NCI-H2171 treated with DMSO at 0.1 percent for 48 hours (cell line): ENCODE measurements at regions not wholly inside any gene's neighbourhood (a gene's known extent, or its start where the extent isn't known, plus 50 kb on each side); places are given as distances from the start of the nearest gene placed in this dataset.
"Not testable (repeated sequence)": the region's sequence is repeated elsewhere in the genome, so short reads cannot be mapped to it uniquely, and the experiment has no call there.

Experiments
- DNase-seq: peaks from one replicate; lab custom pipeline; 2025; lab: John Stamatoyannopoulos, UW

DNA sequence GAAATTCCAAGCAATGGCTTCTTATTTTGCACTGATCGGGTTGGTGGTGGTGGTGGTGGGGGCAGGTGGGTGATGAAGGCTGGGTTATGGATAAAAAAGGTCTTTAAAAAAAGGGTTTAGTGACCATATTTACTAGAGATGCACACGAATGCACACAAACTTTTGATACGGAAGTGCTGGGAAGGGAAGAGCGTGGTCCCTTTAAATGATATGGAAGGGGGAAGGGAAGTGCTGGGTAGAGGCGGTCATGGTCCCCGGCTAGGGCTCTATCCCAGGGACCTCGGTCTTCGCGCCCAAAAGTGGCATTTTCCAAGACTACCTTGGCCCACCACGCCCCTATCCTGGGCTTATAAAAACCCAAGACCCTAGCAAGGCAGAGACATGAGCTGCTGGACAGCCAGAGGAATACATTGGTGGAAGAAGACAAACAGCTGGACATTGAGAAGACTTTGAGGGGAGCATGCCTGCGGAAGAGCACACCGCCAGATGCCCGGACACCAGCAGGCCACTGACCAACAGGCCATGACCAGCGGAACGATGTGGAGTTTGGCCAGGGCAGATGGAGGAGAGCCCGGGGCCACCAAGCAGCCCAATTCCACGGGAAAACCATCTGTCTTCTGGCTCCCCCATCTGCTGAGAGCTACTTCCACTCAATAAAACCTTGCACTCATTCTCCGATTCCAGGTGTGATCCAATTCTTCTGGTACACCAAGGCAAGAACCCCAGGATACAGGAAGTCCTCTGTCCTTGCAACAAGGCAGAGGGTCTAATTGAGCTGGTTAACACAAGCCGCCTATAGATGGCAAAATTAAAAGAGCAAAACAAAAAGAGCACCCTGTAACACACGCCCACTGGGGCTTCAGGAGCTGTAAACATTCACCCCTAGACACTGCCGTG lies 1720.2 kb downstream of the MRPL39 start:
- no peak for DNase-seq

DNA sequence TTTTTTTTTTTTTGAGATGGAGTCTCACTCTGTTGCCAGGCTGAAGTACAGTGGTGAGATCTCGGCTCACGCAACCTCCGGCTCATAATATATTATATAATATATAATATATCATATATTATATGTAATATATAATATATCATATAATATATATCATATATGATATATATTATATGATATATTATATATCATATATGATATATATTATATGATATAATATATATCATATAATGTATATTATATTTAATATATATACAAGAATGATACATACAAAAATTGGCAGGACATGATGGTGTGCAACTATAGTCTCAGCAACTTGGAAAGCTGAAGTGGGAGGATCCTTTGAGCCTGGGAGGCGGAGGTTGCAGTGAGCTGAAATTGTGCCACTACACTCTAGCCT lies 1725.5 kb downstream of the MRPL39 start:
- DNase-seq: no peak

DNA sequence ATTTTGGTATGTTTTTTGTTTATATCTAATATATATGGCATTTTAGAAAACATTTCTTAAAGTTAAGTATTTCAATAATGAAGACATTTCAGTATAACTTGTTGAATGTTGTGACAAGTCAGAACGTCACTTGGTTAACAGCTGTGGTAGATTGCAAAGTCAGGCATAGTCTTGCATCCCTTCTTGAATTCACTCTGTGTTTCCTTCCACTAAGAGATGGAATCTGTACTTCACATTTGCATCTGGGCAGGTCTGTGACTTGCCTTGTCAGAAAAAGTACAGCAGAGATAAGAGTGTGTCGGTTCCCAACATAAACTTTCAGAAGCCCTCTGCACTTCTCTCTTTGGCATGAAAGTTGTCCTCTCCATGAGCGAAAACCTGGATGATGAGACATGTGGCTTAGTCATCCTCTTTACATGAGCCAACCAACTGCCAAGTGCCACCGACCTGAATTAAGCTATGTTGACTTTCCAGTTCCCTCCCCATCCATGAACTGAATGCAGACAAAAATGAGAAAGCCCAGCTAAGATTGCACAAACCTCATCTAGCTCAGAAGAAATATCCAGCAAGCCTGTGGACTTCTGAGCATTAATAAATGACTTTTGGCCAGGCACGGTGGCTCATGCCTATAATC lies 1730.2 kb downstream of the MRPL39 start:
- DNase-seq: no peak

DNA sequence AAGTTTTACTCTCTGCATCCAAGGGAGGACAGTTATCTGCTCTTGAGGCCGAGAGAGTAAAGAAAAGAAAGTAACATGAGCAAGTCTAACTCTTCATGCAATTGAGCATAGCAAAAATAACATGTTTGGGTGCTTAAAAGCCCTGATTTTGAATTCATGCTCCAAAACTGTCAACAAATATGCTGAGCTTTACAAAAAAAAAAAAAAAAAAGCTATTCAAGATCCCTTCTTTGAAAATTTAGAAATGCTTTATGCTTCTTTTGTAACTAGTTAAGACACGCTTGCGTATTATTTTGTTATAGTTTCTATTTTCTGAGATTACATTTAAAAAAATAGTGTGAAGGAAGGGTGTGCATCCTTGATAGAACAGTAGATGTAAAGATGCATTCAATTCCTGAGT lies 1733.0 kb downstream of the MRPL39 start:
- no peak for DNase-seq

DNA sequence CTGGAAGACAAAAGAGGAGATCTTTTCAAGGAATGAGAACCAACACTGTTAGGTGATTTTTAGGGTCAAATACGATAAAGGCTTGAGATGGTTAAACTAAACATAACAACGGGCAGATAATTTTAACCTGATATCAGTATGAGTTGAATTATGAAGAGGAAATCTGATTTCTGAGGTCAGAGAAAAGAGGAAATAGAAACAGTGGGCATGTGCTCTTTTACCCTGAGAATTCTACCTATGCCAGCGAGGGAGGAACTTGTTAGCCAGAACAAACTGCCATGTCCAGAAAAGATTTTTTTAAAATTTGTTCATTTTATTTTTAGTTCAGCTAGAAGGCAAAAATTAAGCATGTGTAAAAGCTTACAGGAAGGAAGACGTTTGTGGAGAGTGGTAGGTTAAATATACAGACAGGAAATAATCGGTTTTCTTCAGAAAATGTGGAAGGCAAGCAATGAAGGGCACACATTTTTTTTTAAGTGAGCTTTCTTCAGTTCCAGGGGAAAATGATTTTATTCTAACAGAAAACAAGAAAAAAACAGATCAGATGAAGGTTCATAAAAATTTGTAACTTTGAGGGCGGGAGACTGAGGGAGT lies 1745.3 kb downstream of the MRPL39 start:
- DNase-seq: no peak

DNA sequence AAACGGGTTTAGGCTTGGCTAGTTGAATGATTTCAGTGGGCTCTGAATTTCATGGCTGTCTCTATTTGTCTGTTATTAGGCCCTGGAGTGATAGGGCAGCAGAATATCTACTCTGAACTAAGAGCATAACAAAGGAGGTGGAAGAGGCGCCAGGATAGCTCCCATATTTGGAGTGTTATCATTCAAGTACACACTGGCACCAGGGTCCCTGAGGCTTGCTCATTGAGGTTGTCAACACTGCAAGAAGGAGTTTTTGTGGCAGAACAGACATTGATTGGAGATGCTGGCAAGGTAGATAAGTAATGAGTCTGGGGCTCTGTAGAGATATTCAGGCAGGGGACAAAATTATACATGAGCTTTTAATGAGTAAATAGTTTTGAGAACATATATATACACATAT lies 1748.4 kb downstream of the MRPL39 start:
- no peak for DNase-seq

DNA sequence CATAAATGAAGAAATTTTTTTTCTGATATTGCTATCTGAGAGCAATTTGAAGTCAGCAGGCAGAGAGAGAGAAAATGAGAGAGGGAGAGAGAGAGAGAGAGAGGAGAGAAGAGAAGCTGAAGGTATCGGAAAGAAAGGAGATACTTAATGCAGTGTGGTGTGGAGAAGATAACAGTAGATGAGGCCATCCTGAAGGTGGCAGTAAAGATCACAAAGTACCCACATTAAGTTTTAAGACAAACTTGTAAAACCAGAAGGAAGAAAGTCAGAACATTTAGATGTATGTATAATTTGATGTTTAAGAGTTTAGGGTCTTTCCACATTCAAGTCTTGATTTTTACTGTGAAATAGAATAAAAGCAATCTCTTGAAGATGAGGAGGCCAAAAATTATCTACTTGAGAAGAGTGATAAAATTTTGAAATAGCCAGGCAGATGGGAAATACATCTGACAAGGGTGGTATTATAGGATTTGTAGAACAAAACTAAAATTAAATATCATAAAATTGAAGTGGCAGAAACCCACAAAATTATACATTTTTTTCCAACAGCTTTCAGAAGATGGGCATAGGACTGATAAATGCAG lies 1753.4 kb downstream of the MRPL39 start:
- DNase-seq: peak; percentile 9

DNA sequence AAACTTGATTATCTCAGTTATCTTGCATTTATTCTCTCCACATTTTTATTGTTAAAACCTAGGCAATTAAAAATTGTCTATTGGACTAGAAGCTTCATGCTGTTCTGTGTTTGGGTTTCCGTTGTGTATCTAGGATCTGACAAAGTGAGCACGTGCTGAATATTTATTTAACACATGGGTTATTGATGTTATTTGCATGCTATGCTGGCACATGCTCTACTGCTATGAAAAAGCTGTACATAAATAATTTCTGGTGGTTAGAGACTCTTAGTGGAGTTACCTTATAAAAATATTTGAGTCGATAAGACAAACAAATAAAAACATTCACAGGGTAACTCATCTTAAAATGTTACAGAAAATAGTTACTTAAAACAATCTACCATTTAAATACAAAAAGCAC lies 1769.7 kb downstream of the MRPL39 start:
- no peak for DNase-seq

DNA sequence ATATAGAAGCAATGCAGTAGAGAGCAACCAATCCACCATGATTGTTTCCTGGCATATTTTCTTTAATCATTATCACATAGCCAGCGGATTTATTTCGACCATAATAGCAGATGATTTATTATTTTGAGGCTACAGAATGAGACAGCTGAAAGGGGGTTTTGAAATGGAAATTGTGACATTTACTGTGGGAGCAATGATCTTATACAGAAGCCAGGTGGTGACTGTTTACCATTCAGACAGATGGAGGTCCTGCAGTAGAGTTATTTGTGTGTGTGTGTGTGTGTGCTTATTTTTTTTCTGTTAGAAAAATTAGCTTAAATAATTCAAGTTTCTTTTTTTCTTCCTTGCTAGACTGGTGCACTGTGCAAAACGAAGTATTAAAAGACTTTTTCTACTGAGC lies 1784.5 kb downstream of the MRPL39 start:
- peak; percentile 55 for DNase-seq

DNA sequence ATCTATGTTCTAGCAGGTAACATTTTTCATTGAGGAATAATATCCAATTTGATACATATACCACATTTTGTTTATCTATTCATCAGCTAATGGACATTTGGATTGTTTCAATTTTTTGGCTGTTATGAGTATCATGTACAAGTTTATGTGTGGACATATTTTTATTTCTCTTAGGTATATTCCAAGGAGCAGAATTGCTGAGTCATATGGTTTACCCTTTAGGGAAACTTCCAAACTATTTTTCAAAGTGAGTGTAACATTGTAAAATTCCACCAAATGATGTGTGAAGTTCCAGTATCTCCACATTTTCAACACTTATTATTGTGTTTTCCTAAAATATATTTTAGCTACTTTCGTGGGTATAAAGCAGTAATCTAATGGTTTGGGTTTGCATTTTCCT lies 1789.9 kb downstream of the MRPL39 start:
- DNase-seq: no peak

DNA sequence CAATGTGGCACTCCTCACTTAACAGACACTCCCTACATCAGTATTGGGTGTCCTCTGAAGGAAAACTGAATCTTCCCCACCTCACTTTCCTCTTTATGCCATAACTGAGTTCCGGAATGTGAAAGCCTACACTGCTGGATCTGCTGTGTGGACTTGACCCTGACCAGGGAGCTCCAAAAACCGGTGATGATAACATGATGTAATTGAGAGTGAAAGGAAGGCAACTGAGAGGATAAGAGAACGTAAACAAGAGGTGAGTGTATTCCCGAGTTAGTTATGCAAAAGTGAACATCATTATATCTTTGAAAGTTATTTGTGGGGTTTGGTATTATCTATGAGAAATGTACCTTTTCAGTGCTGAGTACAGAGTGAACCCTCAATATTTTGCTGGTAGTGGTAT lies 1794.8 kb downstream of the MRPL39 start:
- DNase-seq: no peak

DNA sequence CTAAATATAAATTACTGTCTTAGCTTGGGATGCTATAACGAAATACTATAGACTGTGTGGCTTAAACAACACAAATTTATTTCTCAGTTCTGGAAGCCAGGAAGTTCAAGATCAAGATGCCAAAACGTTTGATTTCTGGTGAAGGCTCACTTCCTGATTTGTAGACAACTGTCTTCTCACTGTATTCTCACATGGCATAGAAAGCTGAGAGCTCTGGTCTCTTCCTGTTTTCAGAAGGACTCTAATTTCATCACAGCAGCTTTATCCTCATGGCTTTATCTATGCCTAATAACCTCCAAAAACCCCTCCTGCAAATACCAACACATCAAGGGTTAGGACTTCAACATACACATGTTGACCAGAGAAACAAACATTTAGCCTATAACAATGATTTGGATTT lies 1795.5 kb downstream of the MRPL39 start:
- DNase-seq: no peak

DNA sequence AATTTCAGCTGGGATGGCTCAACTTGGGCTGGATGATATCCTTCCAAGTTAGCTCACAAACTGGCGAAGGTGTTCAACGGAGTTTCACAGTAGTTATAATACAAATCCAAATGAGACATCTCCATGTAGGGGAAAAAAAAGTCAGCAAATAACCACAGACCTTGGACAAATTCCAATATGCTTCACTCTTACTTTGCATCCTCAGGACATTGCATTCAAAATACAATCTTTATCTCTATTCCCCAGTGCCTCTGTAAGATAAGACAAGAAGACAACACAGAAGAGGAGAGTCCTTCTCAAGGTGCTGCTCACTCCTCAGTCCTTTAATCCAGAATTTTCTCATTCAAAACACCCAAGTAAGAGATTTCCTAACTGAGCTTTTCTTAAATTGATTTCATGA lies 1797.7 kb downstream of the MRPL39 start:
- DNase-seq: no peak

DNA sequence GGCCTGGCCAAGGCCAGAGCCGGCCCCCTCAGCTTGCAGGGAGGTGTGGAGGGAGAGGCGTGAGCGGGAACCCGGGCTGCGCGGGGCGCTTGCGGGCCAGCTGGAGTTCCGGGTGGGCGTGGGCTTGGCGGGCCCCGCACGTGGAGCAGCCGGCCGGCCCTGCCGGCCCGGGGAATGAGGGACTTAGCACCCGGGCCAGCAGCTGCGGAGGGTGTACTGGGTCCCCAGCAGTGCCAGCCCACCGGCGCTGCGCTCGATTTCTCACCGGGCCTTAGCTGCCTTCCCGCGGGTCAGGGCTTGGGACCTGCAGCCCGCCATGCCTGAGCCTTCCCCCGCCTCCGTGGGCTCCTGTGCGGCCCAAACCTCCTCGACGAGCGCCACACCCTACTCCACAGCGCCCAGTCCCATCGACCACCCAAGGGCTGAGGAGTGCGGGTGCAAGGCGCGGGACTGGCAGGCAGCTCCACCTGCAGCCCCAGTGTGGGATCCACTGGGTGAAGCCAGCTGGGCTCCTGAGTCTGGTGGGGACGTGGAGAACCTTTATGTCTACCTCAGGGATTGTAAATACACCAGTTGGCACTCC lies 1800.2 kb downstream of the MRPL39 start:
- not testable (repeated sequence) for DNase-seq

DNA sequence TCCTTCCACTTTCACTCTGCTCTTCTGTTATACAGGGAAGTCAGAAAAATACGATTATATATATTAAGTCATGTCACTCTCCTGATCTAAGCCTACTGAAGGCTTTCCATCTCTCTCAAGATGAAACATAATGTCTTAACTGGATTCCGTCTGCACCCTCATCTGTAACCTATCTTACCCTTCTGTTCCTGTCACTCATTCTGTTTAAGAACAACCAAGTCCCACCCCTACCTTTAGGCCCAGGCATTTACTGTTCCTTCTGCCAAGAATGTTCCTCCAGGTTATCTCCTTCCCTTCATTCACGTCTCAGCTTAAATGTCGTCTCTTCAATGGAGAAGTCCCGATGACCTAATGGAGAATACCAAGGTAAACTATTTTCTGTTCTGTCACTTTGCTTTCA lies 1802.4 kb downstream of the MRPL39 start:
- DNase-seq: no peak

DNA sequence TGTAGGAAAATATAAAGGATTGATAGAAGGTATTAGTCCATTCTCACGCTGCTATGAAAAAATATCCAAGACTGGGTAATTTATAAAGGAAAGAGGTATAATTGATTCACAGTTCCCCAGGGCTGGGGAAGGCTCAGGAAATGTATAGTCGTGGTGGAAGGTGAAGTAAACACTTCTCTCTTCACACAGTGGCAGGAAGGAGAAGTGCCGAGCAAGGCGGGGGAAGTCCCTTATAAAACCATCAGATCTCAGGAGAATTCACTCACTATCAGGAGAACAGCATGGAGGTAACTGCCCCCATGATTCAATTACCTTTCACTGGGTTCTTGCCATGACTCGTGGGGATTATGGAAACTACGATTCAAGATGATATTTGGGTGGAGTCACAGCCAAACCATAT lies 1806.0 kb downstream of the MRPL39 start:
- DNase-seq: no peak

DNA sequence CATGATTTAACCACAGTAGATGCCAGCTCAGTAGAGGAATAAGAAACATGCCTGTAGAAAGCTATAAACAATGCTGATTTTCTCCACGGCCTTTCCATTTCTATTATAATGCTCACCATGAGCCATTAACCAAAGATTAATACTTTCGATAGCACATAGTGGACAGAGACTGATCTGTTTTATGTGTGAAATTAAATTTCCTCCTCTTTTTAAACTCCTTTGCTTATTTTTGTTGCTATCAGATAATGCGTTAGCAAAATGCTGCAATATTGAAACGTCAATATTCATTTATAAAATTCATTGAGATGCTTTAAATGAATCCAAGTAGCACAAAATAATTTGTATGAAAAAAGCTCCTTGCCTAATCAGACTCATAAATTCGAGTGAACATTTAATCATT lies 1807.9 kb downstream of the MRPL39 start:
- DNase-seq: no peak

DNA sequence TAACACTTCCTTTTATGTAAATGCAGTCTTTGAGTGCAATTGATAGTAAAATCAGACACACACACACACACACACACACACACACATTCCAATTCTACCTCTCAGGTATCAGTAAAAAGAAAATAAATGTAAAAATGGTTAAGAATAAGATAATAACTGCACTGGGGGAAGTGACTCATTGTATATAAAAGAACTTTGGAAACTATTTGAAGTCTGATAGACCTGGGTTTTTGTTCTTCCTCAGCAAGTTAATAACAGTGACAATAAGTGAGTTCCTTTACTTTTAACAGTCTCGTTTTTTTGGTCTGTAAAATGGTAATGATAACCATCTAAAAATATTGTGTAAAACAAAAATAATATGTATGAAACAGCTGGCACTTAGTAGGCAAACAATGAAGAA lies 1815.0 kb downstream of the MRPL39 start:
- DNase-seq: no peak

DNA sequence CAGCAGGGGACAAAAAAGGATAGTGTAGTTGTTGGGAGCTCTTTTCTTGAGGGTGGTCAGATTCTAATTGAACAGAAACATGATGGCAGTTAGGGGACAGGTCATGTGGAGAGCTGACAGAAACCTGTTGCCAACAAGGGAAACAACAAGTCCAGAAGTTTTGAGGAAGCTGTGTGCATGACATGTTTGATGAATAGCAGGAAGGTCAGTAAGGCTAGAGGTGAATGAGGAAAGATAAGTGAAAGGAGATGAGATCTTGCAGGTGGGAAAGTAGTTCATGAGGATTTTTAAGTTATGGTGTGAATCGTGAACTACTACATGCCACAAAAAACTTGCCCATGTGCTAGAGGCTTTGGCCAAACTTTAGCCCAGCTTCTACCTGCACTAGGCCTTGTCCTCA lies 1817.4 kb downstream of the MRPL39 start:
- no peak for DNase-seq

DNA sequence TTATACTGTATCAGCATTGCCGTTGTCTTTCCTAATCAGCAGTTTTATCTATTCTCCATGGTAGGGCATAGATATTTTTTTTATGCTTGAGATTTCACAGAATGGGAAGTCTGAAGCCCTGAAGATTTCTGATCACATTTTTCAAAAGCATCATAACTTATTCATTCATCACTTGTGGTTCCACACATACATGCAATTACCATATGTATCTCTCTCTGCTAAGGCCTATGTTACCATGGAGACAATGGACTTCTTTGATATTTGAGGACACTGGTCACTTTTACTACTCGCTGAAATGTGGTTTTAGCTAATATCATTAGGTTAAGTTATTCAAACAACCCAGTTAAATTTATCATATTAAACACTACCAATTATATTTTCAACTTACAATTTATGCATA lies 1827.0 kb downstream of the MRPL39 start:
- no peak for DNase-seq

DNA sequence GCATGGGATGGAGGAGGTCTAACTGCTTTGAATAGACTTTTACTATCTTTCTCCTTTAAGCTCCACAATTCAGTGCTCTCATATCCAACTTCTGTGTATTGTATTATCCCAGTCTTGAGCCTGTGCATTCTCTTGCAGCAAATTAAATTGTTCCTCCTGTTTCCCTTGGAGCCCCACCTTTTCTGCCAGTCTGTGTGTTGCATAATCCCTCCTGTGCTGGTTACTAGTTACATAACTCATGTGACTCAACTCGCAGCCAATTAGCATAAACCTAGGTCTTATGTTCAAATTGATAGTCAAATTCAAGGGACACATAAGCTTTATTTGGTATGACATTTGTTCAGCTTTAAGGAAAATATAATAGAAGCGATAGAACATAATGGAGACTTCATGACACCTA lies 1863.5 kb downstream of the MRPL39 start:
- no peak for DNase-seq

DNA sequence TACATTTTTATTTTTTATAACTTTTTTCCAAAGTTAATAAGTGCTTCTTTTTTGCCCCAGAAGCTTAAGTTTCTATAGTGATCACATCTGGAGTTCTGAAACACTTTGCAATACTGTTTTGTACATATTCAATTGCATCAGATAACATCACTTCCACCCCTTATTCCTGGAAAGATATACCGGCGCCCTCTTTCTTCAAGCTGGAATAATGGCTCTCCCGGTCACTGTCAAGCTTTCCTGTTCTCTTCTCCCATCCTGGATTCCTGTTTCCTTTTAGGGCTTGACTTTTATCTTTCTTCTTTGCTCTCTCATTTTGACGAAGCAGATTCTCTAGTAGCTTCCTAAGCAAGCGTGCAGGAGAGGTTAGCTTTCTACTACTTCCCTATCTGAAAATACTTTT lies 1866.8 kb downstream of the MRPL39 start:
- no peak for DNase-seq

DNA sequence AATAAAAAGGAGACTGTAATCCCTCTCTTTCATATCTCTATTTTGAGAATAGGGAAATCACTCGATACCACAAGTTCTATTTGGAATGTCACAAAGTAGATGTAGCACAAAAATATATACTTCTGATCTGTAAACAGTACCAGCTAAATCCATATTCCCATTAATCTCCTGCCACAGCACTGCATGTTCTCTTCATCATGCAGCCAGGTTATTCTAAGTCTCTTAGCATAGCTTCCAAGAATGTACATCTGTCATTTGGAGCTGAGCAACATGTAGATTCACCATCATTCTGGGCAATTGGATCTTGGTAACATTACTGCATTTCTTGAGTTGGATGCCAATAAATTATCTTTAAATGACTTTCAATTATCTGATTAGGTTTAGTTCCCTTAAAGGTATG lies 1874.5 kb downstream of the MRPL39 start:
- DNase-seq: no peak
